DMS53 (cell line): ENCODE measurements at regions not wholly inside any gene's neighbourhood (a gene's known extent, or its start where the extent isn't known, plus 50 kb on each side); places are given as distances from the start of the nearest gene placed in this dataset.

Experiments
- DNase-seq: peaks from one replicate; lab custom pipeline; 2025; lab: John Stamatoyannopoulos, UW

DNA sequence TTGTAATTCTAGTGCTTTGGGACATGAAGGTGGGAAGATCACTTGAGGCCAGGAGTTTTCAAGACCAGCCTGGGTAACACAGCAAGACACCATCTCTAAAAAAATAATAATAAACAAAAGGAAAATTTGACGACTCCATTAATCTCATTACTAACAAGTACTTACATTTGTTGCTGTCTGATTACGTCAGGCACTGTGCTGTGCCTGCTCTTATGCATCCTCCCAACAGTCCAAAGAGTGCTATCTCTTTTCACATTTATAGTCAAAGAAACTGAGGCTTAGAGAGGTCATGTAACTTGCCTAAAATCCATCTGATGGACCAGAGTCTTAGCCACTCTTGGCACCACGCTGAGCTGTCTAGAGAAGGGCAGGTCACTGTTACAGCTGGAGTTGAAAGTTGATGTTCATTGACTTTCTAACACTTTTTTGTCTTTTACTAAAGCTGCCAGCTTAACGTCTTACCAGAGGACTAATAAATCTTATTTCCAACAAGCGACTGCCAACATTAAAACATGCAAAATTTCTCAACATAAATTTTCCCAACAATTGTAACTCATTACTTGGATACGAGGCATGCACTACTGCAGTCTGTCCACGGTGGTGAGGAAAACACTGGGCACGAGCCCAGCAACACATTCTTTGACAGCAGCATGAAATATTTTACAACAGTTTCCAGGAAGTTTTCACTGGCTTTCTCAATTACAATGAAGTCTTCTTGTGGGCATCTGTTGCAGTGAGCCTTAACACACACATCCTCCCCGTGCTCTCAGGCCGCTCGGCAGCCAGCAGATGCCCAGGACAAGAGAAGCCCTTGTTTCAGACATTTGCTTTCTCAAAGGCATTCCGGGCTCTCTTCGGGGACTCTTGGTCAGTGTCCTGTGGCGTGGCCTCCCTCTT, 262.9 kb upstream of the PROX1 start:
- no peak for DNase-seq

DNA sequence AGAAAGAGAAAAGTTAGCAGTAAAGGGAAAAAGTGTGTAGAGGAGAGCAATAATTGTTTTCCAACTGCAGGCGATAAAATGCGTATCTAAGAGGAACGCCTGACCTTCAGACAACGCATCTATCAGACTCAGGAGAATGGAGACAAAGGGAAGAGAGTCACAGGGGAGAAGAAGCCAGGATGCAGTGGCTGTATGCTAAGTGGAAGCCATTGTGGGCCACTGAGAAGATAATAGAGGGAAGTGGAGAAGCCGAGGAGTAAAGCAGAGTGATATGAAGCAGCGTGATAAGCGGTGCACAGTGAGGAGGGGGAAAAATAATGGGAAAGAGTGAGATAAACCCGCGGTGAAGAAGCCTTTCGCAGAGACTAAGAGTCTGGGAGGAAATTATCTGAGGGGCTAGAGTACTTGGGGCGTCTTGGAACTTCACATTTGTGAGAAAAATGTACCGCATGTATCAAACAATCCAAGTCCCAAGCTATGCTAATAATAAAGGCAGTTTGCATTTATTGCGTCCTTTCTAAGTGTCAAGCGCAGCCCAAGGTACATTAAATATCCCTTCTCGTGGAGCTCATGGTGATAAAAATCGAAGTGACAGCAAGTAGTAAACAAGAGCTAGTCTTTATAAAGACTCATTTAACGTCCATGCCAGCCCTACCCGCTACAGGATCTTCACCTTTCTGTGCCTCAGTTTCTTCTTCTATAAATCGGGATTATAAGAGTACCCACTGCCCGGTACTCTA, 259.8 kb upstream of the PROX1 start:
- no peak for DNase-seq

DNA sequence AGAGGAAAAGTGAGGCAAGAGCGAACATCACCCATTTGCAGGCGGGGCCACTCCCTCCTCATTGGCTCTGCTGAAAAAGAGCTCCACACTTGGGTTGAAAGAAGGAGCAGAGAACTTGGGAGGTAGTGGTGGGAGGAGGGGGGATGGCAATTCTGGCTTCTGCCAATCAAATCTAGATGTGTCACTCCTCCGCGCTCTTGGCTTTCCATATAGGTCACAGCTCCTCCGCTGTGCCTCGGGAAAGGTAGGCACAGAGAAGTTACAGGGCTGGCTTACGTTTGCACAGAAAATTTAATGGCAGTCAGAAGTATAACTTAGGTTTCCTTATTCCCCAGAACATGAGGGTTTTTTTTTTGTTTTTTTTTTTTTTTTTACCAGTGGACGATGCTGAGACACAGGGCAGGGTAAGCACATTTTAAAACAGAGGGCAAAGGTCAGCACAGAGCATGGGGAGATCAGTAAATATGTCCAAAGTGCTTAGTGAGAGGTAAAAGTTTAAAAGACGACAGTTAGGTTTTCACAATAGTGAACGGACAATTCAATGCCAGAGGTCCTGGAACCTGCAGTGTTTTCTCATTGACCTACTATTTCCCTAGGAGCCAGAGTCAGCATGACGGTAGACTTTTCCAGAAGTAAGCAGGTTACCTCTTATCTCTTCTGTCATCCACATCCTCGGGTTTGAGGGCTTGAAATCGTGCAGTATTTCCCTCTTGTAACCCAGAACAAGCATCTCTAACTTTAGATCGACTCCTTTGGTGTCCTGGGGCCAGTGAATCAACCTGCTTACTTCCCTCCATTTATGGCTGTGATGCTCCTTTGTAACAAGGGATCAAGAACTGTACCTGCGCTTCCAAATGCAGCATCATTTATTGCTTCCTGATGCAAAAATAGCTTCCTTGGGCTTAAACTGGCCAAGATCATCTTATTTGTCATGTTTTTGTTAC, 258.9 kb upstream of the PROX1 start:
- DNase-seq, result no peak

DNA sequence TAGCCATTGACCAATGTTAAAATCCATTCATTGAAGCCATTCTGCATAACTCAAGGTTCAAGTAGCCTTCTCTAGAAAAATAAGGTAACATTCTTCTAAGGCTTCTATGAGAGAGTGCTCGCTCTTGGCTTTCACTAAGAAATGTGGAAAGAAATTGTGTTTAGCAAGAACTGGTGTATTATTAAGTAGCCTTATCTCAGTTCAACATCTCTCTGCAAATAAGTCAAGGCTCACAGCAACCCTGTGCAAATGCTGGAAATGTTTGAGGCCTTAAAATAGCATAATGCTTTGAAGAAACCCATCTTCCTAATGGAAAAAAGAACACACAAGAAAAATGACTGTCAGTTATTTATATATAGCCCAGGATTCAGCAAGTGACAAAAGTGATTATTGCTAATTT, 254.1 kb upstream of the PROX1 start:
- DNase-seq, result no peak

DNA sequence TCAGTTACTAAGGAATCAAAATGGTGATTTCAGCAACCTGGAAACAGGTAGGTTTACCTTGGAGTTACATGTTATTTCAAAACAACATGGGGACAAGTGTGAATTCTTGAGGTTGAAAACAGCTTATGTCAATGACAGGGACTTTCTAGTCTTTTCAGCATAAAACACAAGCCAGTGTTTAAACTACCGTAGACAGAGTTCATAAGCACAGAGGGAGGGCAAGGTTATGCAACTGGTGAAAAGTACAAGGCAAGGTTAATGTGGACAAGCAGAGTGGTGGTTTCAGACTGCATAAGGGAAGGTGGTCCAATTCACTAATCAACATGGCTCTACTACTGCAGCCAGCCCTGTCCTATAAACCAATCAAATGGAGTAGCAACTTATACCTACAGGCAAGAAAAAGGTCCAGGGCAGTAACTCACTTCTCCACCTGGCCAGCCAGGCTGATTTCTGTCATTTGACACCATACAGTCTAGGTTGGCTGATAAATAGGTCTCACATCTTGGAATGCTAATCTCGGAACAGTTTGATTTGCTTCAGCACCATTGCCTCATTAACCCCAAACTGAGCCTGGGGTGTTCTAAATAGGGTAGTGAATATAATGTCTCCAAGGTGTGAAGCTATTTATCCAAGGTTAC, 250.3 kb upstream of the PROX1 start:
- no peak for DNase-seq

DNA sequence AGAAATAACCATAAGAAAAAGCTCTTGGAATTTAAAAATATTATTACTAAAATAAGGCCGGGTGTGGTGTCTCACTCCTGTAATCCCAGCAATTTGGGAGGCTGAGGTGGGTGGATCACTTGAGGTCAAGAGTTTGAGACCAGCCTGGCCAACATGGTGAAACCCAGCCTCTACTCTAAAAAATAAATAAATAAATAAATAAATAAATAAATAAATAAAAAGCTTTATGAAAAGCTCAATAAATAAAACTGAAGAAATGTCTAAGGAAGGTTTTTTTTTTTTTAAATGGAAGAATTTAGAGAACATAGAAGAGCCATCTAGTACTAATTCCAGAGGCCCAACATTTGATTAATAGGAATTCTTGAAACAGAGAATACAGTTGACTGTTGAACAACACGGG, 249.1 kb upstream of the PROX1 start:
- DNase-seq, result no peak

DNA sequence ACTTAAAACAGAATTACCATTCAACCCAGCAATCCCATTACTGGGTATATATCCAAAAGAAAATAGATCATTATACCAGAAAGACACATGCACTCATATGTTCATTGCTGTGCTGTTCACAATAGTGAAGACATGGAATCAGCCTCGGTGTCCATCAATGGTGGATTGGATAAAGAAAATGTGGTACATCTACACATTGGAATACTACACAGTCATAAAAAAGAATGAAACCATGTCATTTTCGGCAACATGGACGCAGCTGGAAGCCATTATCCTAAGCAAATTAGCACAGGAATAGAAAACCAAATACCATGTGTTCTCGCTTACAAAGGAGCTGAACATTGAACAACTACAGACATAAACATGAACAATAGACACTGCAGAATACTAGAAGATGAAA, 244.8 kb upstream of the PROX1 start:
- no peak for DNase-seq

DNA sequence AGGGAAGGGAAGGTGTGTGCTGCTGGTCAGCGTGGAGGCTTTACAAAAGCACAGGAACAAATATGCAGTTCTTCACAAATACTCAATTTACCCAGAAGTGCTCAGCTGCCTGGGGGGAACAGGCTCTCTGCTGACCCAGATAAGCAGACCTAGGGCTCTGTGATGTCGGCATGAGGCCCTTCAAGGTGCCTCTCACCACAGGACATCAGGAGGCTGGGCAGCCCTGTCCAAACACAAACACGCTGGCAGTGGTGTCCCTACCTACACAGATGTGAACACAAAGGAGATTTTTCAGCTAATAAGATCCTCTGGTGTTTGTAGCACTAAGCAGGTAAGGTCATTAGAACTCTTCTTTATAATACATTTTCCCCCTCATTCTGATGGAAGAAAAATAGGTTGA, 243.0 kb upstream of the PROX1 start:
- DNase-seq, result peak; percentile 59

DNA sequence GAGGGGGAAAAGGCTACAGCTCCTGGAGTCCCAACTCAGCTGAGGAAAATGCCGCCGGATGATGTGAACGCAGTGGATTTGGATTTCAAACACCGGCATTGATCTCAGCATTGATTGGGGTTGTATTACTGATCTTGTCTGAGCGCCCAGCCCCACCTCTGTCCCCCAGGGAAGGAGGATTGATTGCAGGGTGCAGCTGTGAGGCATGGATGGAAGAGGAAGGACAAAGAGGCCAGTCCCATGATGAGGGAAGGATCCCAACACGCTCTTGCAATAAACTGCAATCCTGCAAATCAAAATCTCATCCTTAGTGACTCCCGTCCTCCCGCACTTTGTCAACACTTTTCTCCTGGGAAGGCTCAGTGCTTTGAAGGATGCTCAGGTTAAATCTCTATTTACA, 242.3 kb upstream of the PROX1 start:
- no peak for DNase-seq

DNA sequence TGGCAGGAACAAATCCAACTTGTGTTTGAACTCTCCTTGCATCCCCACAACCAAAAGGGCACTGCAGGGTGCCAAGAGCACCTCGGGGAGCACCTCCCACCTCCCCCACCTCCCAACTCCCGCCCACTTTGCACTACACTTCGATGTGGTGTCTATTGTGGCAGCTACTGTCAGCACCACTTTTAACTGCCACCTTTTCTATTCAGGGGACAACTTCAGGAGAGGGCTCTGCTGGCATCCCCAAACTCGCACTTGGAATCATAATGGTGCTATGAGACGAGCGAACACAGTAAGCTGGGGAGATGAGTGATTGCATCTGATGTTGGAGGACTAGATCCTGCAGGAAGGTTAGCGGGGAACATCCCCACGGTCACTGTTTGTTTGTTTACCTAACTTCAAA, 238.2 kb upstream of the PROX1 start:
- DNase-seq, result no peak

DNA sequence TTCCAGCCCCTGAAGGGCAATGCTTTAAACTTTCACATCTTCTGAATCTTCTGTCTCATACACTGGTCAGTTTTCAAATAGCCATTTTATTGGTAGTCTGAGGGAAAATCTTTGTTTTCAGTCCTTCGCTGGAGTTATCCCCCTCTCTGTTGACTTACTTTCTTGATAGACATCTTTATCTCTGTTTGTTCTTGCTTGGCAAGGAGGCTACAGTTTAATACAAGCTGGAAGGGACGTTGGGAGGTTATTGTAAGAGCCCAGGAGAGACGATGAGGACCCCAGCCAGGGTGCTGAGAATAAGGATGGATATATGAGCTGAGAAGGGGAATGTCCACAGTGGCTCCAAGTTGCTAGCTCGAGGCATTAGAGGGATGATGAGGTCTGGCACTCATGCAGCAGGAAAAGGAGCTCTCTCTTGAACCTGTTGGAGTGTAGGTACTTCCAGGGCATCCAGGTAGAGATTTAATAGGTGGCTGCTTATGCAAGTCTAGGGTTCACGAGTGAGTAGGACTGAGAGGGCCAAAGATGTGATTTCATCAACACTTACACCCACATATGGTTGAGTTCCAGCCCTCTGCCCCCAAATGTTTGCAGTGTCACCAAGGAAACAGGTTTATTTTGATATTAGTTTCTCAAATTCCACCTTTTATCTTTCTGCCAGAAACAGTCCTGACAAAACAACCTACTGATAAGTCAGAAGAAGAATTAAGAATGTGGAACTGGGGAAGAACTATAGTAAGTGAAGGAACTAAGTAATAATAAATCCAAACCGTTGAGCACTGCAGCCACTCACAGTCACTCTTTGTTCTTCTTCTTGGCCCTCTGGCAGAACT, 237.3 kb upstream of the PROX1 start:
- no peak for DNase-seq

DNA sequence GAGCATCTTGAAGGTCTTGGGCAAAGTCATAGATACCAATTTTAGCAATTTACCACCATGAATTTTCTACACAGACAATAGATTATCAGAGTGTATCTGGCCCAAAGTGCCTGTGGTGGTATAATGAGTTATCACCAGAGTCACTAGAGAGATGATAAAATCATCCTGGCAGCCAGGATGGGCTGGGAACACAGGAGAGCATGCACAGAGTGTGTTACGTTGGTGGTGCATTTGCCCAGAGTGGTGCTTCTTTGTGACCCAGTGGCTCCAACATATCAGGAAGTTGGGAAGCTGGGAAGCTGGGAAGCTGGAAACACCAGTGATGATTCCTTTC, 236.7 kb upstream of the PROX1 start:
- no peak for DNase-seq

DNA sequence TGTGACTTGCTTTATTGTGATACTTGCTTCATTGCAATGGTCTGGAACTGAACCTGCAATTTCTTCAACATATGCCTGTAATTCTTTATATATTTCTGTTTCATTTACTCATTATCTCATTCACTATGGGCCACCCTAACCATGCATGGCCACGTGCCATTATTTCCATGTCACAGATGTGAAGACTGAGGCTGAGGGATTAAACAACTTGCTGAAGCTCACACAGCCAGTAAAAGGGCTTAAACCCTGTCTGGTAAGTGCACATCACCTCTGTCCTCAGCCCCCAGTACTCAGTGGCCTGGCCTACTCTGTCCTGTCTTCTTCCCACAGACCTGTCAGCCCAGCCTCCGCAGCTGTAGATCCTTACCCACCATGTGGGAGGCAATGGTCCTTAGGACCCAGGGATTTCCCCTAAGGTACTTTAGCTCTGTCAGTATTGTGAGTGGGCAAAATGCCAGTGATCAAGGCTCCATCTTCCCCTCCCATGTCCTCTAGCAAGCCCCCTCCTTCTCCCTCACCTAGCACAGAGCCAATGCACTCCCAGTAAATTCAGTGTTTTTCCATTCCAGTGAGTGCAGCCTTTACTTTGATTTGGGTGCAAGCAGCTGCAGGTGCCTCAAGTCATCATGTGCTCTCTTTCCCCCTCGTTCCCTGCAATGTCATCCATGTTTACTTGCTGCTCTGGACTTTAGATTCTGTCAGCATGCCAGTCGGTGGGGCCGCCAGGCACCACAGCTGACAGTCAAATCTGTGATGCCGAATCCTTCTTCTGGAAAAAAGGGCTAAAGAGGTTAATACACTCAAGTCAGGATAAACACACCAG, 228.2 kb upstream of the PROX1 start:
- peak; percentile 55 for DNase-seq

DNA sequence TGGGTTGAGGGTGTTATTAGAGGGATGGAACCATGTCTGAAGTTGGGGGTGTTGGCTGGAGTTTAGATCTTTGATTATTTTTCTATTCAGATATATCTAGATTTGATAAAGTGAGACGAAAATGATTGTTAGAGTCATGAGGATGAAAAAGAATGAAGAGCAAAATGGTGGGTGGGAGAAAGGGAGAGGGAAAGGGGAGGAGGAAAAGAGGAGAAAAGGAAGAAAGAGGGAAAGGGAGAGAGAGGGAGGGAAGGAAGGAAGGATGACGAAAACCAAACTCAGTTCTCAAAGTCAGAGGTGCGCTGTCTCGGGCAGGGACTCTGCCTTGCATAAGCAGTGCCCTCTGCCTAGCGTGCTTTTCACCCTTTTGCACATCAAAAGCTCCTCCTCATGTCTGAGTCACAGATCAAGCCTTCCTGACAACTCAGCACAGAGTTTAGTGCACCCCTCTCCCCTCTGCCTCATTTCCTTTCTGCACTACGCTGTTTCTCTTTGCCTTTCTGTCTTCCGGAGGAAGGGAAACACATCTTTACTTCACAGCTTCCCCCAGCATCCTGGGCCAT, 225.8 kb upstream of the PROX1 start:
- DNase-seq, result no peak

DNA sequence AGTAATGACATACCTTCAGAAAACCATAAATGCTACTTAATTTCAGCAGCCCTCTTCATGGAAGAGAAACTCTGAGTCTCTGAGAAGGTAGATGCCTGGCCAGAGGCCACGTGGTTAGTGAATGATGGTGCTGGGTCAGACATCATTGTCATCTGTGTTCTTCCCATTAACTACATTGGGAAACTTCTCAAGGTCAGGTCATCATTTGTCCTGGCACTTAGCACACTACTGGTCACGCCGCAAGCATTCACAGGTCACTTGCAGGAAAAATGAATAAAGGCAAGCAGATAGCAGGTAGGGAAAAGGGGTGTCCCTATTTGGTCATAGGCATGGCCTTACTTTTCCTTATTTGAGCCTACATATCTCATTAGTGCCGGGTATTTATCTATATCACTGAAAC, 220.1 kb upstream of the PROX1 start:
- DNase-seq, result no peak

DNA sequence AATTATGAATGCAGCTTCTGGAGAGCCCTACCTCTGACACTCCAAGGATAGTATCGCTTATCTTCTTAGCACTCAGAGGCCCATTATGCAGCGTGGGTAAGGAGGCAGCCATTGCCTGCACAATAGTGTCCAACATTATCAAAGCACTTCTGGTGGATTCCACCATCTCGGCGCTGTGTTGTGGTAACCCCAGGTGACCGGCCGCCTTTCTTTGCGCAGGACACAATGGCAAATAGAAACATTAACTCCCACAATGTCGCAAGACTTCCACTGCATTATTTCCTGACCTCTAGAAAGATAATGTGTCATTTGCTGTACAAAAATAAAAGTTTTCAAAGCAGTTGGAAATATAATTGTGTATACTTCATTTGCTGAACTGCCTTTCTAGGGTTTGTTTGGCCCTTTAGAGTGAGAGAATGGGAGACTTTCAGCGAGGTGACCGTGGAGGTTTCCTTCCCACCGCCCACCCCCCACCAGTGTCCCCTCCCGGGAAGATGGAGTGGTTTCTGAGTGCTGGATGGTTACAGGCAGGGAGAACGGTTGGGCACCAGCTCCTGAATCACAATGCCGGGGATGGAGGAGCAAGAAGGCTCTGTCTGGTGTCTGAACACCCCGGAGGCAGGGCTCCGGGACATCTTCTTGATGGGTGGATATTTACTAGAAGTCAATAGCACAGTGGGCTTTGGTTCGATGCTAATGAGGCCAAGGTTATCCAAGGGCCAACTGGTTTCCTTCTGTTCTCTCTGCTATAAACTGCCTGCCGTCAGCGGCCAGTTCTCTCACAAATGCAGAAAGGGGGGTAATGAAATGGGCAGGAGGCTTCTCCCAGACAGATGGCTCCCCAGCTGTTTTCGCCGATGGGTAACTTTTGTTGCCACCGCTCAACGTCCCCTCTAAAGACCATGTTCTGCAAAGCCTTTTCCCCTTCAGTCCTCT, 215.4 kb upstream of the PROX1 start:
- DNase-seq, result no peak

DNA sequence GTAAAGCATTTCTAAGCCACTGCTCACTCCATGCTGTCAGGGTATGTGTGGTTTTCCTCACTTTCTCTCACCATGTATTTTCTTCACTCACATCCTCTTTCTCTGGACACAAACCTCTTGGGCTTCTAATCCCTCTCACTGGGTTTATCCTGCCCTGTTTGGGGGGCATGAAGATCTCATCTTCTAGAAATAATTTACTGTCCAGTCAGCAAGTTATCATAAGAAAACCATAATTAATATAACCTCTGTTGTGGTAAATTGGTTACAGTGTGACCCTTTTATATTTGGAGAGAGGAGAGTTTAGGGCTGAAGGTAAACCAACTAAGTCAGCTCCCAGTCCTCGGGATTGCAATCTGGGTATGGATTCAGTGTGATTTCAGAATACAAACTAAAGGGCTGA, 213.8 kb upstream of the PROX1 start:
- DNase-seq, result no peak

DNA sequence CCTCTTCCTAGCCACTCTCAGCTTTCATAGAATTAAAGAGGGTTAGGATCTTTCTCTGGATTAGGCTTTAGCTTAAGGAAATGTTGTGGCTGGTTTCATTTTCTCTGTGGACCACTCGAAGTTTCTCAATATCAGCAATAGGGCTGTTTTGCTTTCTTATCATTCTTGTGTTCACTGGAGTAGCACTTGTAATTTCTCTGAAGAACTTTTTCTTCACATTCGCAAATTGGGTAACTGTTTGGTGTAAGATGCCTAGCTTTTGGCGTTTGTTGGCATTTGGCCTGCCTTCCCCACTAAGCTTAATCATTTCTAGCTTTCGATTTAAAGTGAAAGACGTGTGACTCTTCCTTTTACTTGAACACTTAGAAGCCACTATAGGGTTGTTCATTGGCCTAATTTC, 210.8 kb upstream of the PROX1 start:
- no peak for DNase-seq

DNA sequence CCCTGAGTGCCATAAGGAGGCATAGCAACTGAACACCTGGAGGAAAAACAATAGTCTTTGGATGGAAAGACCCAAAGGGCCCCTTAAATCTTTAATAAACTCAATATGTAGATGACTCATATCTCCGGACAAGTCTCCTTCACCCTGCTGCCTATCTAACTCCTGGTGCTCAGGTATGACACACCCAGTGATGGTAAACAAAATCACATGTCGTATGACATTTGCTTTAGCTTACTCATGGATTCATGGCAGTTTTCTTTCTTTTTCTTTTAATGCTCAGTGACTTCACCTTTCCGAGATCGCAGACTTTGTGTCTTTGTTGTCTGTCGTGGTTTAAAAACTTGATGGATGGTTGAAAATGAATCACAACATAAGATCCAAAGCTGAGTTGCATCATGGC, 208.5 kb upstream of the PROX1 start:
- peak; percentile 88 for DNase-seq
